Tongue (tissue), 1 donor: ENCODE measurements at regions not wholly inside any gene's neighbourhood (a gene's known extent, or its start where the extent isn't known, plus 50 kb on each side); places are given as distances from the start of the nearest gene placed in this dataset.
A peak's percentile ranks its signal among the peaks of the same experiment; 100 is the strongest.

Experiments
- DNase-seq: peaks from one replicate; pipeline ENCODE4 v3.0.0-alpha.2; 2015

GRCh38 chr2:108145557-108146326 is 94.0 kb upstream of the SULT1C3 start:
- no peak for DNase-seq

GRCh38 chr2:108148555-108148954 is 91.2 kb upstream of the SULT1C3 start:
- DNase-seq: no peak

DNA sequence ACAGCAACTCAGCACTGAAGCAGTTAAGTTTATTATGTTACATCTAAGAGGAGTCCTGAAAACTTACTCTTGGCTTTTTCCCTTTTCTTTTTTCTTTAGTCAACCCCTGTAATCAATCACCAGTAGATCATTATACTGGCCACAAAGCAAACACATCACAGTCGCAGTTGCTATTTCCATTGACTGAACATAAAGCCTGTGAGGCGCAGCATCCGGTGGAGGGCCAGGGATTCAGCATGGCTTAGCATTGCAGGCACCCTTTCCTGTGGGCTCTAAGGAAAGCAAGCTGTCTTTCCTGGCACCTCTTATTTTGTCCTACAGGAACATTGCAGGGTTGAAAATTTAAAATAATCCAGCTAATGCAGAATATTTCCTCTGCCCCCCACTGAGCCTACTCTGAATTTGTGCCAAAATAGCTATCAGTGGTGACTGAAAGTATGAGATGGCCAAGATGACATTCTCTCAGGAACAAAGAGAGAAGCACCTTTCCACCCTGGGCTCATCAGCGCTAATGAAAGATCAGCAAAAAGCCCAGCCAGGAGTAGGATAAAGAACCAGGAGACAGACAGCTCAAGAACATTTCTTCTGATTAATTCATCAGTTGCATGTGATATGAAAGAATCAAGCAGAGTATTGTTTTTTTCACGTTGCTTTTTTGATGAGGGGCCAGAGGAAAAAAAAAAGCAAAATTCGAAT is 85.3 kb upstream of the SULT1C3 start:
- DNase-seq: no peak

DNA sequence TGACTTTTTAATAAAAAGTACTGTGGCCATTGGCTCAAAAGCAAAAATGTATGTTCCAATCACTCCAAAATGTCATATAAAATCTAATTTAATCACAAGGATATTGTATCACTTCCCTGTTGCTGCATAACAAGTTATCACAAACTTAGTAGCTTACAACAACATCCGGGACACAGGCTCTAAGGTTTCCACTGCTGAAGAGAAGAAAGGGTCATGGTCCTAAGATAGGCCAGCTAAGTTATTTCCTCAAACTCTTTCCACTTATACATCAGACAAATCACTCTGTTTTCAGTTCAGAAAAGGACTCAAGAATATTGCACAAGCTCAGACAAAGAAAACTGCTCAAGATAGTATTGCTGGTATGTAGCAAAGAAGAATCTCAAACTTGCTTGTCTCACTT is 78.5 kb upstream of the SULT1C3 start:
- DNase-seq: no peak

- peak; percentile 14 for DNase-seq
These were observed 75.5 kb upstream of the SULT1C3 start for GRCh38 chr2:108164318-108164717.

- DNase-seq: peak; percentile 12
These were observed 74.0 kb upstream of the SULT1C3 start for GRCh38 chr2:108165729-108166128.

DNA sequence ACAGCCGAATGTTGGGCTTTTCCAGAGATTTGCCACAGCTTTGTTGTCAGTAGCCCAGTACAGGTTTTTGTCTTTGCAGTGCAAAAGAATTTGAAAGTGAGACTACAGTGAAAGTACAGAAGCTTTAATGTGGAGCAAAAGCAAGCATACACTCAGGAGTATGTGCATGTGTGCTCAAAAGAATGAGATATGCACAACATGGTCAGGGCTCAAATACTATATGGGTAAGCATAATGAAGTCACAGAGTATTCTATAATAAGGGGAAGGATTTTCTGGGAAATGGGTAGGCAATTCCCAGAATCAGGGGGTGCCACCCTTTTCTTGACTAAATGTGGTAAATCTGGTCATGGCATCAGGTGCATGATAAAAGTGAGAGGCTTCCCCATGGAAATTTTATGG is 72.1 kb upstream of the SULT1C3 start:
- DNase-seq: no peak

DNA sequence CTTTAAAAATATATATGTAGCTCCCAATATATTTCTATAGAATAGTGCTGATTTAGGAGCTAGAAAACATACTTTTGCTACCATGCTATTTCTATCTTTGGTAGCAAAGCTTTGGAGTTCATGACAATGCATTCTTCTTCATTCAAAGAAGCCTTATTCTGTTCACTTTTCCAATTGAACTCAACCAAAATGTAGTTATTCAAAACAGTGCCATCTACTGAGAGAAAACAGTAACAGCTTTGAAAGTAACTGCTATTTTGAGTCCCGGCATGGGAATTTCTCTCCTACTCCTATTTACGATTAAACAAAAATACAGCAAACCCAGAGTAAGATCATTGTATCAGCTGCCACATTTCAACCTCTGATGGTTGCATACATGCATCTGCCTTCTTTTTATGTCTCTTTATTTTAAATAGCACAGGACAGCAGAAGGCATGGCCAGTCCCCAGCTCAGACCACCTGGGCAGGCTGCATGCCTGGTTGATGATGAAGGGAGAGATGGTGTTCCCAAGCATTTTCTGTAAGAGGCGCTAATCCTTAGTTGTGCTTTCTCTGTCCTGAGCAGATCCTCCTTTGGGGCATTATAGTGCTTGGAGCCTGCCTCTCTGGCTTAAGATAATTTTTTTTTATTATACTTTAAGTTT is 69.7 kb upstream of the SULT1C3 start:
- DNase-seq: peak; percentile 30

DNA sequence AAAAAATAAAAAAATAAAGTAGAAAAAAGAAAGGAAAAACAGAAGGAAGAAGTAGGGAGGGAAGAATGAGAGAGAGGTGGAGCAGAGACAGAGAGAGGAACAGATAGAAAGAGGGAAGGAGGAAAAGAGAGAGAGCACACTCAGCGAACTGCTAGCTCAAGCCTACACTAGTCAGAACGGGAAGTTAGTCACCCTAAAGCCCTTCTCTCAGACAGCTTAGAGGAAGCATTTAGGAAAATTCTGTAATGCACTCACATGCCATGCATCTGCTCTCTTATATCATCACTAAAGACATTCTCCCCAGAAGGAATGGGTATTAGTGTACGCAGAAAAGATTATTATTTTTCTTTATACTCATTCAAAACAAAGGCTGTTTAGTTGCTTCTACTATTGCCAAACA is 68.1 kb upstream of the SULT1C3 start:
- peak; percentile 19 for DNase-seq

DNA sequence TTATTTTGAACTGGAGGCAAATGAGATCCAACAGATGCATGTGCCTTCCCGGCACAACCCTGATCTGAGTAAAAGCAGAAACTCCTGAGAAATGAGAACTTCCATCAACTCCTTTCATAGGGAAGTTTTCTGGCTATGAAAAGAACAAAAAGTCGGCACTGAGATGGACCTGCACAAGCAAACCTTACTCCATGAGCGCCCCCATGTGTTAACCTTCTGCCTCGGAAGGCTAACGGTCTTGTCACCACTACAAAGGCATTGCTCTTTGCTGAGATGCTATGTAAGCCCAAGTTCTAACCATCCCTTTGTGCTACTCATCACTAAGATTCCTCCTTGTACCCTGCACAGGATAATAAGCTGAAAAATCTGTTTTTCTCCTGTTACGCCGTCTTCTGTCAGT is 57.3 kb upstream of the SULT1C3 start:
- DNase-seq: no peak

GRCh38 chr2:108184419-108184818 is 55.3 kb upstream of the SULT1C3 start:
- no peak for DNase-seq

- no peak for DNase-seq
These were observed 50.5 kb upstream of the SULT1C3 start for GRCh38 chr2:108189316-108189715.
